ENCODE measurements at regions not wholly inside any gene's neighbourhood (a gene's known extent, or its start where the extent isn't known, plus 50 kb on each side); places are given as distances from the start of the nearest gene placed in this dataset.

GRCh38 chr9:118957585-118957984, 411.6 kb downstream of the BRINP1 start:
- H3K9me3 ChIP-seq = no peaks in the 10 kb centered on the region
- no peak overlapping the region for H3K27ac ChIP-seq
- ATAC-seq (no peak), FAIRE-seq (no peak), DNase-seq (ENCODE audit: low read depth in 1 of 2, low spot score in 1 of 2) (no peak)
- POLR2A ChIA-PET = no interaction called here
- no peak overlapping the region for H3K4me2 ChIP-seq
- H3K4me3 ChIP-seq = no peak overlapping the region
- 16% methylated on average over 3 of the region's 3 CpGs for WGBS (ENCODE audit: missing lambda C conversion rate)
- H3K4me1 ChIP-seq = no peaks in the 10 kb centered on the region
- TF ChIP-seq HOXB13 (CRISPR knock-in tag; IDR thresholded peaks at IDR 0.05; ENCODE audit: low read depth) = no peak
- TF ChIP-seq HDAC2 (IDR thresholded peaks at IDR 0.05) = no peak
- TF ChIP-seq, protein P1, sequence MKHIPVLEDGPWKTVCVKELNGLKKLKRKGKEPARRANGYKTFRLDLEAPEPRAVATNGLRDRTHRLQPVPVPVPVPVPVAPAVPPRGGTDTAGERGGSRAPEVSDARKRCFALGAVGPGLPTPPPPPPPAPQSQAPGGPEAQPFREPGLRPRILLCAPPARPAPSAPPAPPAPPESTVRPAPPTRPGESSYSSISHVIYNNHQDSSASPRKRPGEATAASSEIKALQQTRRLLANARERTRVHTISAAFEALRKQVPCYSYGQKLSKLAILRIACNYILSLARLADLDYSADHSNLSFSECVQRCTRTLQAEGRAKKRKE (CRISPR knock-in tag; IDR thresholded peaks at IDR 0.05; ENCODE audit: low read depth) = no peak
- TF ChIP-seq RFX5 (IDR thresholded peaks at IDR 0.05) = no peak
- TF ChIP-seq SREBF2 (IDR thresholded peaks at IDR 0.05) = no peak
- no peak for TF ChIP-seq NFE2L2 (conservative IDR thresholded peaks at IDR 0.05; ENCODE audit: low read length)
- no peak for TF ChIP-seq FOSL2 (IDR thresholded peaks at IDR 0.05)
- no peak for TF ChIP-seq FOSL2 (CRISPR knock-in tag; IDR thresholded peaks at IDR 0.05)
- CTCF ChIA-PET = no interaction called here

DNA sequence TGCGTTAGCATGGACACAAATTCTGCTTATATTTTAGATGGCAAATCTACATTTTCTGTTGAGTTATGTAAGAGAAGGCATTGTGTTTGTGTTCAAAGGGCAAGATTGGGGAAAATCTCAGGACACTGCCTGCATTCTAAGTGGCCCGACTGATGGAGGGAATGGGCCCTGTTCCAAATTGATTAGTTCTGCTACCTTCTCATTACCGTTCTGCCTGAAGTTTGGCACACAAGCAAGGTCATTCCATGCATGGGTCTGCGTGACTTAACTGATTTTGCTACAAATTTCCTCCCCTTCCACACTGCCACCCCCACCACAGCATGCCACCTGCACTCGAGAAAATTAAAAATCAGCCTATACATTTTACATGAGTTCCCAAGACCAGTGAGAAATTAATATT, 409.9 kb downstream of the BRINP1 start:
- ChIA-PET CTCF (no interaction called here), POLR2A (no interaction called here)
- no peak for FAIRE-seq
- ATAC-seq = no peak
- H3K9me3 ChIP-seq = no peaks in the 10 kb centered on the region
- no peak overlapping the region for H3K27ac ChIP-seq
- no peak overlapping the region for H3K4me3 ChIP-seq
- no peak overlapping the region for H3K4me2 ChIP-seq
- no peak for DNase-seq (ENCODE audit: low read depth in 1 of 2, low spot score in 1 of 2)
- TF ChIP-seq TP53 (CRISPR knock-in tag; IDR thresholded peaks at IDR 0.05) (no peak), RAD21 (conservative IDR thresholded peaks at IDR 0.05 in 1 of 2, IDR thresholded peaks at IDR 0.05 in 1 of 2) (no peak), USF2 (IDR thresholded peaks at IDR 0.05) (no peak), POLR2A (IDR thresholded peaks at IDR 0.05; ENCODE audit: low read length) (no peak), FOSL2 (IDR thresholded peaks at IDR 0.05) (no peak), FOSL2 (CRISPR knock-in tag; IDR thresholded peaks at IDR 0.05) (no peak), KDM1A (IDR thresholded peaks at IDR 0.05; ENCODE audit: low read depth) (no peak), MYC (IDR thresholded peaks at IDR 0.05; ENCODE audit: borderline replicate concordance, low read length) (no peak), HEYL (CRISPR knock-in tag; IDR thresholded peaks at IDR 0.05) (no peak), PHF8 (IDR thresholded peaks at IDR 0.05; ENCODE audit: borderline replicate concordance, low read depth) (no peak), ZSCAN20 (CRISPR knock-in tag; IDR thresholded peaks at IDR 0.05) (no peak)
- TF ChIP-seq, protein P1 (CRISPR knock-in tag; IDR thresholded peaks at IDR 0.05; ENCODE audit: low read depth) = no peak
- 17% methylated on average over 5 of the region's 5 CpGs for WGBS (ENCODE audit: missing lambda C conversion rate)
- no peaks in the 10 kb centered on the region for H3K4me1 ChIP-seq

GRCh38 chr9:118961857-118962256, 407.4 kb downstream of the BRINP1 start:
- peak; percentile 1 to 2 for DNase-seq (ENCODE audit: low read depth in 1 of 2, low spot score in 1 of 2)
- no peak; a peak in 1 of 6 replicates for ATAC-seq
- no peaks in the 10 kb centered on the region for H3K9me3 ChIP-seq
- POLR2A ChIA-PET = no interaction called here
- TF ChIP-seq, protein P2, sequence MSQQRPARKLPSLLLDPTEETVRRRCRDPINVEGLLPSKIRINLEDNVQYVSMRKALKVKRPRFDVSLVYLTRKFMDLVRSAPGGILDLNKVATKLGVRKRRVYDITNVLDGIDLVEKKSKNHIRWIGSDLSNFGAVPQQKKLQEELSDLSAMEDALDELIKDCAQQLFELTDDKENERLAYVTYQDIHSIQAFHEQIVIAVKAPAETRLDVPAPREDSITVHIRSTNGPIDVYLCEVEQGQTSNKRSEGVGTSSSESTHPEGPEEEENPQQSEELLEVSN (IDR thresholded peaks at IDR 0.05; ENCODE audit: borderline replicate concordance, low read depth) = no peak
- TF ChIP-seq FOSL2 (IDR thresholded peaks at IDR 0.05) (no peak), FOSL2 (CRISPR knock-in tag; IDR thresholded peaks at IDR 0.05) (peak; percentile 43; the same call in 1 of the 2 replicates)
- CTCF ChIA-PET = no interaction called here
- no peaks in the 10 kb centered on the region for H3K4me1 ChIP-seq
- no peak overlapping the region for H3K4me2 ChIP-seq
- 0% methylated on average over 1 of the region's 1 CpG for WGBS (ENCODE audit: missing lambda C conversion rate)
- no peak overlapping the region for H3K27ac ChIP-seq
- FAIRE-seq = no peak
- H3K4me3 ChIP-seq = no peak overlapping the region

DNA sequence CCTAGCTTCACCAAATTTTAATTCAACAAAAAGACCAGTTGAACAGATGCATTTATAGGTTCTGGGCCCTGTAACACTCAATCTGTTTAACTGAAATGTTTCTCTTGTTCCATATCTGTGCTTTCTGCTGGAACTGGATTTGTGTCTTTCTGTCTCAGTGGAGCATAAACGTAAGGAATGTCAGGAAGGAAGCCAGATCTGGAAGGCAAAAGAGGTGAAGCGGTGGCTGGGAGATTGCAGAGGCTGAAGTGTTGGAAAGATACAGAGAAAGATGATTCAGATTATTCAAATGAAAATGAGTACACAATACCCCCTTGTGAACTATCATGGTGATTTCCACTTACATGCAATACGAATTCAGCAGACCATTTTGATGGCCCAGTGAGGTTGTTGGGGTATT, 406.8 kb downstream of the BRINP1 start:
- no peak for DNase-seq (ENCODE audit: low read depth in 1 of 2, low spot score in 1 of 2)
- no peak for FAIRE-seq
- Histone ChIP-seq H3K9me3 (no peaks in the 10 kb centered on the region), H3K4me3 (no peak overlapping the region), H3K27ac (no peak overlapping the region), H3K4me2 (no peak overlapping the region), H3K4me1 (no peaks in the 10 kb centered on the region)
- CTCF ChIA-PET = no interaction called here
- WGBS (ENCODE audit: missing lambda C conversion rate) = 18% methylated on average over 3 of the region's 3 CpGs
- POLR2A ChIA-PET = no interaction called here
- no peak for ATAC-seq
- no peak for TF ChIP-seq CHD4 (IDR thresholded peaks at IDR 0.05; ENCODE audit: borderline replicate concordance)
- TF ChIP-seq SMC3 (IDR thresholded peaks at IDR 0.05) = no peak
- TF ChIP-seq ZFP36 (IDR thresholded peaks at IDR 0.05; ENCODE audit: borderline replicate concordance, partially characterized antibody) = no peak
- no peak for TF ChIP-seq PHF8 (IDR thresholded peaks at IDR 0.05; ENCODE audit: borderline replicate concordance, low read depth)
- no peak for TF ChIP-seq KDM1A (IDR thresholded peaks at IDR 0.05; ENCODE audit: low read depth)
- TF ChIP-seq CTCF (IDR thresholded peaks at IDR 0.05) = no peak
- TF ChIP-seq, protein P3, sequence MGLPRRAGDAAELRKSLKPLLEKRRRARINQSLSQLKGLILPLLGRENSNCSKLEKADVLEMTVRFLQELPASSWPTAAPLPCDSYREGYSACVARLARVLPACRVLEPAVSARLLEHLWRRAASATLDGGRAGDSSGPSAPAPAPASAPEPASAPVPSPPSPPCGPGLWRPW (IDR thresholded peaks at IDR 0.05) = no peak
- TF ChIP-seq MAZ (IDR thresholded peaks at IDR 0.05; ENCODE audit: borderline replicate concordance, low read depth, low read length) = no peak
- TF ChIP-seq, protein P4, sequence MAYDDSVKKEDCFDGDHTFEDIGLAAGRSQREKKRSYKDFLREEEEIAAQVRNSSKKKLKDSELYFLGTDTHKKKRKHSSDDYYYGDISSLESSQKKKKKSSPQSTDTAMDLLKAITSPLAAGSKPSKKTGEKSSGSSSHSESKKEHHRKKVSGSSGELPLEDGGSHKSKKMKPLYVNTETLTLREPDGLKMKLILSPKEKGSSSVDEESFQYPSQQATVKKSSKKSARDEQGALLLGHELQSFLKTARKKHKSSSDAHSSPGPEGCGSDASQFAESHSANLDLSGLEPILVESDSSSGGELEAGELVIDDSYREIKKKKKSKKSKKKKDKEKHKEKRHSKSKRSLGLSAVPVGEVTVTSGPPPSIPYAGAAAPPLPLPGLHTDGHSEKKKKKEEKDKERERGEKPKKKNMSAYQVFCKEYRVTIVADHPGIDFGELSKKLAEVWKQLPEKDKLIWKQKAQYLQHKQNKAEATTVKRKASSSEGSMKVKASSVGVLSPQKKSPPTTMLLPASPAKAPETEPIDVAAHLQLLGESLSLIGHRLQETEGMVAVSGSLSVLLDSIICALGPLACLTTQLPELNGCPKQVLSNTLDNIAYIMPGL (CRISPR knock-in tag; IDR thresholded peaks at IDR 0.05; ENCODE audit: borderline replicate concordance) = no peak

All from A549 (cell line).